ENCODE measurements at regions not wholly inside any gene's neighbourhood (a gene's known extent, or its start where the extent isn't known, plus 50 kb on each side); places are given as distances from the start of the nearest gene placed in this dataset.

- H3K27me3 ChIP-seq (ENCODE audit: control insufficient read depth, insufficient read depth, low read length): no peaks in the 10 kb centered on the region
- H3K36me3 Mint-ChIP-seq: no peaks in the 10 kb centered on the region
- intact Hi-C loops (cut with micrococcal nuclease): loop anchor here (1.0 to 10.0 kb wide), 3 partner anchors 377 to 851 kb away; no protein-coding TSS in a partner anchor
- ATAC-seq (peak; percentile 36 to 70 (median 58)), DNase-seq (peak in 1 of 2 donors; percentile 67)
- no peaks in the 10 kb centered on the region for H3K36me3 ChIP-seq (ENCODE audit: control insufficient read depth, insufficient read depth, low read length)
- H3K4me1 Mint-ChIP-seq: peaks cover 0 to 17% of the 10 kb centered on the region in 2 donors
- no peaks in the 10 kb centered on the region for H3K9me3 Mint-ChIP-seq
- no CpG with 5 or more reads among the region's 3 CpGs for WGBS (ENCODE audit: insufficient coverage)
- H3K27ac Mint-ChIP-seq: no peak overlapping the region
- H3K4me3 ChIP-seq (ENCODE audit: low read length): no peak overlapping the region
- no peaks in the 10 kb centered on the region for H3K4me1 ChIP-seq (ENCODE audit: control insufficient read depth, insufficient read depth, low read length)
- peak; percentile 67 for TF ChIP-seq CTCF (IDR thresholded peaks at IDR 0.05)
- H3K9me3 ChIP-seq (ENCODE audit: control insufficient read depth, insufficient read depth, low read length): no peaks in the 10 kb centered on the region
- H3K27me3 Mint-ChIP-seq (ENCODE audit: low read depth in 2 of 2): no peaks in the 10 kb centered on the region
- H3K27ac ChIP-seq (ENCODE audit: low read length): no peak overlapping the region
- no peak overlapping the region for H3K4me3 Mint-ChIP-seq
These were observed 75.0 kb downstream of the ATP6V1G3 start for GRCh38 chr1:198465201-198466144.

- TF ChIP-seq CTCF (IDR thresholded peaks at IDR 0.05): no peak
- Histone ChIP-seq H3K4me1 (ENCODE audit: control insufficient read depth, insufficient read depth, low read length) (no peaks in the 10 kb centered on the region), H3K27ac (ENCODE audit: low read length) (no peak overlapping the region), H3K4me3 (ENCODE audit: low read length) (no peak overlapping the region), H3K36me3 (ENCODE audit: control insufficient read depth, insufficient read depth, low read length) (no peaks in the 10 kb centered on the region), H3K9me3 (ENCODE audit: control insufficient read depth, insufficient read depth, low read length) (no peaks in the 10 kb centered on the region), H3K27me3 (ENCODE audit: control insufficient read depth, insufficient read depth, low read length) (no peaks in the 10 kb centered on the region)
- DNase-seq: no peak
- H3K9me3 Mint-ChIP-seq: no peaks in the 10 kb centered on the region
- H3K27ac Mint-ChIP-seq: no peak overlapping the region
- no peak for ATAC-seq
- intact Hi-C loops (cut with micrococcal nuclease): loop anchor here (10.0 kb wide), 2 partner anchors 539 to 849 kb away; no protein-coding TSS in a partner anchor
- H3K4me1 Mint-ChIP-seq: peaks cover 0 to 17% of the 10 kb centered on the region in 2 donors
- H3K36me3 Mint-ChIP-seq: no peaks in the 10 kb centered on the region
- no peak overlapping the region for H3K4me3 Mint-ChIP-seq
- H3K27me3 Mint-ChIP-seq (ENCODE audit: low read depth in 2 of 2): peaks cover 0 to 3% of the 10 kb centered on the region in 2 donors
These were observed 76.8 kb downstream of the ATP6V1G3 start for GRCh38 chr1:198463709-198464108.

GRCh38 chr1:198462365-198463019 is 78.0 kb downstream of the ATP6V1G3 start:
- ATAC-seq: no peak

More at GRCh38 chr1:198462365-198463019, 78.0 kb downstream of the ATP6V1G3 start:
- intact Hi-C loops (cut with micrococcal nuclease): loop anchor here (10.0 kb wide), 2 partner anchors 538 to 848 kb away; no protein-coding TSS in a partner anchor
- Histone ChIP-seq H3K4me3 (ENCODE audit: low read length) (no peak overlapping the region), H3K27ac (ENCODE audit: low read length) (no peak overlapping the region), H3K27me3 (ENCODE audit: control insufficient read depth, insufficient read depth, low read length) (no peaks in the 10 kb centered on the region), H3K4me1 (ENCODE audit: control insufficient read depth, insufficient read depth, low read length) (no peaks in the 10 kb centered on the region), H3K36me3 (ENCODE audit: control insufficient read depth, insufficient read depth, low read length) (no peaks in the 10 kb centered on the region), H3K9me3 (ENCODE audit: control insufficient read depth, insufficient read depth, low read length) (no peaks in the 10 kb centered on the region)
- no peak for DNase-seq
- peaks cover 0 to 17% of the 10 kb centered on the region in 2 donors for H3K4me1 Mint-ChIP-seq
- no peak overlapping the region for H3K4me3 Mint-ChIP-seq
- H3K36me3 Mint-ChIP-seq: no peaks in the 10 kb centered on the region
- WGBS (ENCODE audit: insufficient coverage): 100% methylated on average over 1 of the region's 1 CpG
- peaks cover 0 to 3% of the 10 kb centered on the region in 2 donors for H3K27me3 Mint-ChIP-seq (ENCODE audit: low read depth in 2 of 2)
- no peak for TF ChIP-seq CTCF (IDR thresholded peaks at IDR 0.05)
- H3K9me3 Mint-ChIP-seq: no peaks in the 10 kb centered on the region
- no peak overlapping the region for H3K27ac Mint-ChIP-seq
